Keratinocyte (primary cell): ENCODE measurements at regions not wholly inside any gene's neighbourhood (a gene's known extent, or its start where the extent isn't known, plus 50 kb on each side); places are given as distances from the start of the nearest gene placed in this dataset.

ENCODE experiments used
- DNase-seq: peaks from one replicate; pipeline ENCODE4 v3.0.0-alpha.2; 2011; ENCODE audit warnings: low read depth, missing footprints, low spot score
- FAIRE-seq: peaks from 2 replicates; lab custom pipeline; 2011; peaks lifted over from hg19 to GRCh38; lab: Jason Lieb, UNC
- H2AFZ ChIP-seq: 2 replicates; pipeline ENCODE4 v1.6.0; 2012; ENCODE audit warnings: low read length, control low read depth, inconsistent platforms; ENCODE audit not compliant: control insufficient read depth
- H3K27ac ChIP-seq: 2 replicates; pipeline ENCODE4 v1.5.1; 2011; ENCODE audit warnings: low read length; ENCODE audit not compliant: control insufficient read depth, insufficient read depth
- H3K27me3 ChIP-seq: 3 replicates; pipeline ENCODE4 v1.6.0; 2011; ENCODE audit warnings: low read length; ENCODE audit not compliant: control insufficient read depth, insufficient read depth; ENCODE audit errors: extremely low read depth
- H3K36me3 ChIP-seq, 2 experiments: 2 replicates in 1 of 2; 3 replicates in 1 of 2; pipeline ENCODE4 v1.5.1; 2011; ENCODE audit warnings: low read length in 2 of 2, mild to moderate bottlenecking in 1 of 2; ENCODE audit not compliant: control insufficient read depth in 2 of 2, insufficient read depth in 2 of 2; ENCODE audit errors: extremely low read depth in 1 of 2
- H3K4me1 ChIP-seq: 3 replicates; pipeline ENCODE4 v1.5.1; 2011; ENCODE audit warnings: low read length; ENCODE audit not compliant: control insufficient read depth, insufficient read depth; ENCODE audit errors: extremely low read depth
- H3K4me2 ChIP-seq: 3 replicates; pipeline ENCODE4 v1.6.0; 2011; ENCODE audit warnings: low read depth, low read length; ENCODE audit not compliant: control insufficient read depth, insufficient read depth; ENCODE audit errors: extremely low read depth
- H3K4me3 ChIP-seq, 3 experiments: fragments of 200-600 bp in 1 of 3; sonication (generic) in 1 of 3; 2 replicates in 2 of 3; 3 replicates in 1 of 3; pipeline ENCODE4 v1.5.1; 2011 to 2016; ENCODE audit warnings: low read length in 3 of 3, mild to moderate bottlenecking in 3 of 3, control low read depth in 2 of 3, inconsistent platforms in 1 of 3, low read depth in 1 of 3, mixed read lengths in 1 of 3, mixed run types in 1 of 3, moderate library complexity in 1 of 3; ENCODE audit not compliant: control insufficient read depth in 2 of 3, insufficient read depth in 2 of 3; ENCODE audit errors: extremely low read depth in 1 of 3
- H3K79me2 ChIP-seq: 2 replicates; pipeline ENCODE4 v1.6.0; 2012; ENCODE audit warnings: low read length; ENCODE audit not compliant: control insufficient read depth, insufficient read depth
- H3K9ac ChIP-seq: 3 replicates; pipeline ENCODE4 v1.6.0; 2011; ENCODE audit warnings: low read length; ENCODE audit not compliant: control insufficient read depth, insufficient read depth; ENCODE audit errors: extremely low read depth
- H3K9me1 ChIP-seq: 3 replicates; pipeline ENCODE4 v1.6.0; 2011; ENCODE audit warnings: low read length; ENCODE audit not compliant: control insufficient read depth, insufficient read depth; ENCODE audit errors: extremely low read depth
- H3K9me3 ChIP-seq: 2 replicates; pipeline ENCODE4 v1.5.1; 2012; ENCODE audit warnings: low read depth, low read length; ENCODE audit not compliant: control insufficient read depth
- H4K20me1 ChIP-seq: 3 replicates; pipeline ENCODE4 v1.6.0; 2011; ENCODE audit warnings: low read length; ENCODE audit not compliant: control insufficient read depth, insufficient read depth; ENCODE audit errors: extremely low read depth
- CTCF ChIP-seq, 3 experiments: IDR thresholded peaks in 1 of 3; conservative IDR thresholded peaks in 1 of 3; optimal IDR thresholded peaks in 1 of 3; 2 replicates in 2 of 3; 3 replicates in 1 of 3; pipeline versions ENCODE3 to v1.5.1; 2011; ENCODE audit warnings: low read length in 3 of 3, mild to moderate bottlenecking in 3 of 3, moderate library complexity in 2 of 3, control low read depth in 1 of 3, inconsistent platforms in 1 of 3; ENCODE audit not compliant: insufficient read depth in 2 of 3; ENCODE audit errors: extremely low read depth in 1 of 3
- EZH2 ChIP-seq: IDR thresholded peaks from one replicate; pipeline ENCODE4 v1.6.1; 2012; ENCODE audit warnings: inconsistent platforms, mild to moderate bottlenecking, low read length, moderate library complexity
- dilution Hi-C: fragments of 300-500 bp; cut with MboI; formaldehyde crosslinking; loops from one replicate; pipeline ENCODE4 v1.7.0; 2020; ENCODE audit warnings: low sequenced_read_pairs; ENCODE audit not compliant: extremely low pct_ligation_motif_present

GRCh38 chr12:78385541-78385940 lies 479.0 kb upstream of the SYT1 start:
- dilution Hi-C loops, result no loop called here
- no peaks in the 10 kb centered on the region for H3K9me1 ChIP-seq
- H3K4me3 ChIP-seq, result no peak overlapping the region
- no peak overlapping the region for H2AFZ ChIP-seq
- no peak overlapping the region for H3K9ac ChIP-seq
- H3K27me3 ChIP-seq, result no peaks in the 10 kb centered on the region
- H3K79me2 ChIP-seq, result no peaks in the 10 kb centered on the region
- no peaks in the 10 kb centered on the region for H3K4me1 ChIP-seq
- no peak overlapping the region for H3K27ac ChIP-seq
- H4K20me1 ChIP-seq, result no peaks in the 10 kb centered on the region
- H3K9me3 ChIP-seq, result no peaks in the 10 kb centered on the region
- H3K36me3 ChIP-seq, result no peaks in the 10 kb centered on the region
- TF ChIP-seq CTCF (optimal IDR thresholded peaks at IDR 0.05 in 1 of 3, IDR thresholded peaks at IDR 0.05 in 1 of 3, conservative IDR thresholded peaks at IDR 0.05 in 1 of 3; ENCODE audit: extremely low read depth in 1 of 3, insufficient read depth in 2 of 3, low read length in 3 of 3) (no peak), EZH2 (no peak)
- no peak overlapping the region for H3K4me2 ChIP-seq
- FAIRE-seq (no peak), DNase-seq (no peak)

- FAIRE-seq, result no peak
- Histone ChIP-seq H3K27me3 (no peaks in the 10 kb centered on the region), H3K4me2 (no peak overlapping the region), H3K36me3 (no peaks in the 10 kb centered on the region), H3K9me1 (no peaks in the 10 kb centered on the region), H3K4me3 (no peak overlapping the region), H2AFZ (no peak overlapping the region), H4K20me1 (no peaks in the 10 kb centered on the region), H3K9me3 (no peaks in the 10 kb centered on the region), H3K9ac (no peak overlapping the region), H3K27ac (no peak overlapping the region), H3K4me1 (no peaks in the 10 kb centered on the region), H3K79me2 (no peaks in the 10 kb centered on the region)
- dilution Hi-C loops, result no loop called here
- no peak for DNase-seq
- TF ChIP-seq CTCF (optimal IDR thresholded peaks at IDR 0.05 in 1 of 3, IDR thresholded peaks at IDR 0.05 in 1 of 3, conservative IDR thresholded peaks at IDR 0.05 in 1 of 3; ENCODE audit: extremely low read depth in 1 of 3, insufficient read depth in 2 of 3, low read length in 3 of 3) (no peak), EZH2 (no peak)
Measured at GRCh38 chr12:78386871-78387270, 477.7 kb upstream of the SYT1 start.
